Esophagus (tissue), 2 donors: ENCODE measurements at regions not wholly inside any gene's neighbourhood (a gene's known extent, or its start where the extent isn't known, plus 50 kb on each side); places are given as distances from the start of the nearest gene placed in this dataset.
"Not testable (repeated sequence)": the region's sequence is repeated elsewhere in the genome, so short reads cannot be mapped to it uniquely, and the experiment has no call there.

Experiments used
- H3K27ac ChIP-seq, 2 donors: one replicate each; pipeline ENCODE4 v1.5.1; 2013; ENCODE audit warnings: low read depth in 2 of 2, mild to moderate bottlenecking in 2 of 2, inconsistent platforms in 1 of 2, low read length in 1 of 2, moderate library complexity in 1 of 2
- H3K27me3 ChIP-seq, 2 donors: one replicate each; pipeline ENCODE4 v1.6.1; 2013; ENCODE audit warnings: low read length in 2 of 2, control low read depth in 1 of 2, mild to moderate bottlenecking in 1 of 2; ENCODE audit not compliant: insufficient read depth in 2 of 2, control insufficient read depth in 1 of 2
- H3K36me3 ChIP-seq, 2 donors: one replicate each; pipeline ENCODE4 v1.6.1; 2013; ENCODE audit warnings: low read length in 1 of 2; ENCODE audit not compliant: control insufficient read depth in 2 of 2, insufficient read depth in 2 of 2
- H3K4me1 ChIP-seq, 2 donors: one replicate each; pipeline ENCODE4 v1.6.1; 2013; ENCODE audit warnings: low read length in 1 of 2; ENCODE audit not compliant: control insufficient read depth in 2 of 2, insufficient read depth in 2 of 2
- H3K4me3 ChIP-seq, 2 donors: one replicate each; pipeline ENCODE4 v1.5.1; 2013; ENCODE audit warnings: low read length in 2 of 2, mild to moderate bottlenecking in 2 of 2, low read depth in 1 of 2, moderate library complexity in 1 of 2
- H3K9me3 ChIP-seq, 2 donors: one replicate each; pipeline ENCODE4 v1.6.1; 2013; ENCODE audit warnings: mild to moderate bottlenecking in 2 of 2, low read depth in 1 of 2, low read length in 1 of 2, moderate library complexity in 1 of 2; ENCODE audit not compliant: control insufficient read depth in 2 of 2, insufficient read depth in 1 of 2
- WGBS, 2 donors: extraction: QIAGEN DNeasy Blood & Tissue Kit; methylation state at CpG; one replicate each; pipeline ENCODE4 v1.1.7; 2013; 5-methylcytosine and 5-hydroxymethylcytosine counted together
- donor health status: healthy with polysubstance abuse.
- donor health status: Bipolar disorder and iron deficiency.

GRCh38 chr13:73820688-73821087 is 313.5 kb downstream of the KLF12 start:
- Histone ChIP-seq H3K27ac (no peak overlapping the region), H3K4me1 (no peaks in the 10 kb centered on the region), H3K9me3 (no peaks in the 10 kb centered on the region), H3K27me3 (no peaks in the 10 kb centered on the region), H3K4me3 (no peak overlapping the region), H3K36me3 (no peaks in the 10 kb centered on the region)
- 87 to 92% methylated on average over 2 of the region's 2 CpGs for WGBS, 2 donors

DNA sequence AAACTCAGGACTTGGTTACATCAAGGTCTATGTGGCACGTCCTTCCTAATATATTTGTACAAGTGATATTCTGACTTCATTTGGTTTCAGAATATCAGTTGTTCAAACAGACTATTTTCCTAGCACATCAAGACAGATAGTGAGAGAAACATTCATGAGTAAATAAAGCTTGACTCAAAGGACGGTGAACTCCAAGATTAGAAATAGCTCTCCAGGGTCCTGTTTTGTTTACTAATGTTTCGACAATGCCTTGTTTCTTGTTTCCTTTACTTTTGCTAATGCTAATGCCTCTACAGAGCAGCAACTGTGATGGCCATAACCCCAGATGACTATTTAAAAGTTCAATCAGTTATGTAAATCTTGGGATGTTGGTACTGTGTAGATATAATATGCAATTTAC is 313.9 kb downstream of the KLF12 start:
- H3K4me3 ChIP-seq: no peak overlapping the region
- no peaks in the 10 kb centered on the region for H3K4me1 ChIP-seq
- WGBS, 2 donors: 79 to 87% methylated on average over 3 of the region's 3 CpGs
- no peaks in the 10 kb centered on the region for H3K27me3 ChIP-seq
- no peak overlapping the region for H3K27ac ChIP-seq
- no peaks in the 10 kb centered on the region for H3K9me3 ChIP-seq
- no peaks in the 10 kb centered on the region for H3K36me3 ChIP-seq

DNA sequence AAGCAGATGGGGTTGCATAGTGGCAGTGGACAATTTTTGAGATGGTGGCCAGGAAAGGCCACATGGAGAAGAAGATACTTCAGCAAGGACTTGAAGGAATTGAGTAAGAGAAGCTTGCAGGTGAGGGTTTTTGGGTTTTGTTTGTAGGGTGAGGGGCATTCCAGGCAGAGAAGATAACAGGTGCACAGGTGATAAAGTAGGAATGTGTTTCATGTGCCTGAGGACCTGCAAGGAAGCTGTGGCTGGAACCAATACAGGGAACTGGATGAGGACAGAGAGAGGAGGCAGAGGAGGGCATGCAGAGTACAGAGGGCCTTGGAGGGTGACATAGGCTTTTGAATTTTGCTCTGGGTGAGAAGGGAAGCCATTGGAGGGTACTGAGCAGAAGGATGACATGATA is 314.5 kb downstream of the KLF12 start:
- no peaks in the 10 kb centered on the region for H3K4me1 ChIP-seq
- no peak overlapping the region for H3K27ac ChIP-seq
- no peaks in the 10 kb centered on the region for H3K36me3 ChIP-seq
- H3K4me3 ChIP-seq: no peak overlapping the region
- no peaks in the 10 kb centered on the region for H3K9me3 ChIP-seq
- H3K27me3 ChIP-seq: no peaks in the 10 kb centered on the region

DNA sequence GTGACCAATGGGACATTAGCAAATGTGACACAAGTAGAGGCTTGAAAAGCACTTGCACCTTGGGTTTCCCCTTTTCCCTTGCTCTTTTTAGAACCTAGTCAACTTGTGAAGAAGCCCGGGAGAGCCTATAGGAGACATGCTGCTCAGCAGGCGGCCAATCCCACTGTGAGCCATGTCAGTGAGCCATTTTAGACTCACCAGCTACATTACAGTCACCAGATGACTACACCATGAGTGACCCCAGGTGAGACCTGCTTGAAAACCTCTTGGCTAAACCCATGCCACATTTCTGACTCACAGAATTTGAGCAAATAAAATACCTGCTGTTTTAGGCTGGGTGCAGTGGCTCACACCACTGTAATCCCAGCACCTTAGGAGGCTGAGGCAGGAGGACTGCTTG is 317.5 kb downstream of the KLF12 start:
- H3K27ac ChIP-seq: no peak overlapping the region
- no peaks in the 10 kb centered on the region for H3K9me3 ChIP-seq
- H3K36me3 ChIP-seq: no peaks in the 10 kb centered on the region
- 92 to 98% methylated on average over 2 of the region's 2 CpGs for WGBS, 2 donors
- H3K27me3 ChIP-seq: no peaks in the 10 kb centered on the region
- no peaks in the 10 kb centered on the region for H3K4me1 ChIP-seq
- H3K4me3 ChIP-seq: no peak overlapping the region

DNA sequence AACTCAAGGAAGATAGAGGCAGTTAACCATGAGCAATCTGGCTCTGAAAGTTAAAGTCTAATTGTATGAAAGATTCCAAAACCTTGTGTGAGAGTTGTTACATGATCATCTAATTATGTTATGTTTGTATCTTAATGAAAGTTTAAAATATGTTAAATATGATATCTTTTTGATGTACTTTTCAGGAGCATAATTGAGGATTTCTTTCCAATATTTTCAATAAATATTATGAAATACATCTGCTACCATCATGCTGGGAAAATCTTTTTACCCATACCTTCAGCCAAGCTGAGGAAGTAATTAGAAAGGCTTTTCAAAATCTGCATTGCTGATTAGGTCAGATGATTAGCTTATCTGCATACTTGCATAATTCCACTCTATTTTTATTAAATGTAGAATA is 318.4 kb downstream of the KLF12 start:
- Histone ChIP-seq H3K27ac (no peak overlapping the region), H3K4me3 (no peak overlapping the region), H3K4me1 (no peaks in the 10 kb centered on the region), H3K9me3 (no peaks in the 10 kb centered on the region), H3K27me3 (no peaks in the 10 kb centered on the region), H3K36me3 (no peaks in the 10 kb centered on the region)

DNA sequence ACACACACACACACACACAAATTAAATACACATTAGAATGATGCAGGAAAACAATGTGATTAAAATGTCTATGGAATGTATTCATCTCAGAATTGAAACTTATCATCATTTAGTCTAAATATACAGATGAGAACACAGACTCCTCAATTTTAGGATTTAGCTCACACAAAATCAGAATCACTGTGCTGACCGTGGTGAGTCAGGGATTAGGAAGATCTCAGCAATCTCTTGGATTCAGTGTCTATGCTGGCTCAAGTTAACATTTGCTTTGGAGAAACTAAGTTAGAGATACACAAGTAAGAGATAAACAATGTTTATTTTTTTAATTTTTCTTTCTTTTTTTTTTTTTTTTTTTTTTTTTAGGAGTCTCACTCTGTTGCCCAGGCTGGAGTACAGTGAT is 323.6 kb downstream of the KLF12 start:
- H3K4me3 ChIP-seq: no peak overlapping the region
- H3K27ac ChIP-seq: no peak overlapping the region
- H3K4me1 ChIP-seq: no peaks in the 10 kb centered on the region
- 79 to 81% methylated on average over 1 of the region's 1 CpG for WGBS, 2 donors
- H3K36me3 ChIP-seq: no peaks in the 10 kb centered on the region
- H3K9me3 ChIP-seq: no peaks in the 10 kb centered on the region
- H3K27me3 ChIP-seq: no peaks in the 10 kb centered on the region

DNA sequence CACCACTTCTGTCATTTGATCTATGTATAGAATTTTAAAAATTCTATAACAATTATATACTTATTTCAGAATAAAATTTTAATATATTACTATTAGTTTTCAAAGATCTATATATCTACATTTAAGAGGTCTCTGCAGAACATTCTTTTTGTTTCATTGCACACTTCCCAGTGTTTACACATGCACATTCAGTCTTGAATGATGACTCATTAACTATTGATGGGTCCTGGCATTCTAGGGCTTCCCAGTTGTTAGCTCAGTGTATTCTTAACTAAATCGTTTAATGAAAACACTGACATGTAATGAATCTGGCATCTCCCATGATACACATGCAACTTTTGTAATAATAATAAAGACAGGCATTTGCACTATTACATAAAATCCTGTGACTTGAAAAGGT is 324.6 kb downstream of the KLF12 start:
- H3K36me3 ChIP-seq: no peaks in the 10 kb centered on the region
- no peak overlapping the region for H3K4me3 ChIP-seq
- H3K27ac ChIP-seq: no peak overlapping the region
- 23 to 36% methylated on average over 1 of the region's 1 CpG for WGBS, 2 donors
- H3K4me1 ChIP-seq: no peaks in the 10 kb centered on the region
- no peaks in the 10 kb centered on the region for H3K9me3 ChIP-seq
- no peaks in the 10 kb centered on the region for H3K27me3 ChIP-seq

DNA sequence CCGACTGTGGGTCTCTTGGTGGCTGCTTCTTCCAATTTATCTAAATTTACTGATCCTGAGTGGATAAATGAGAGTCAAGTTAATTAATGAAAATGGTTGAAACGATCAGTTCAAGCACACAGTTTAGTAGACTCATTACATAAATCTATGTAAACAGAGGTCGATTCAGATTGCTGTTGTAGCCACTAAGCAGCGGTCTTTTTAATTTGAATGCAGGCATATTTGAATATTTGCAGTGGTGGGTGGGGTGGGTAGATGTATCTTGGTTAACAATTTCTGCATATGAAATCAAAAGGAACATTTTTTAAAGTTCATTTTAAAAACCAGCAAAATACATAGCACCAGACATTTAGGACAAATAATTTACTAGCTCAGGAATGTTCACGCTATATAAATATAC is 325.9 kb downstream of the KLF12 start:
- Histone ChIP-seq H3K4me3 (no peak overlapping the region), H3K4me1 (no peaks in the 10 kb centered on the region), H3K27me3 (no peaks in the 10 kb centered on the region), H3K27ac (no peak overlapping the region), H3K36me3 (no peaks in the 10 kb centered on the region), H3K9me3 (no peaks in the 10 kb centered on the region)
- 75 to 79% methylated on average over 5 of the region's 5 CpGs for whole genome bisulfite sequencing, 2 donors

DNA sequence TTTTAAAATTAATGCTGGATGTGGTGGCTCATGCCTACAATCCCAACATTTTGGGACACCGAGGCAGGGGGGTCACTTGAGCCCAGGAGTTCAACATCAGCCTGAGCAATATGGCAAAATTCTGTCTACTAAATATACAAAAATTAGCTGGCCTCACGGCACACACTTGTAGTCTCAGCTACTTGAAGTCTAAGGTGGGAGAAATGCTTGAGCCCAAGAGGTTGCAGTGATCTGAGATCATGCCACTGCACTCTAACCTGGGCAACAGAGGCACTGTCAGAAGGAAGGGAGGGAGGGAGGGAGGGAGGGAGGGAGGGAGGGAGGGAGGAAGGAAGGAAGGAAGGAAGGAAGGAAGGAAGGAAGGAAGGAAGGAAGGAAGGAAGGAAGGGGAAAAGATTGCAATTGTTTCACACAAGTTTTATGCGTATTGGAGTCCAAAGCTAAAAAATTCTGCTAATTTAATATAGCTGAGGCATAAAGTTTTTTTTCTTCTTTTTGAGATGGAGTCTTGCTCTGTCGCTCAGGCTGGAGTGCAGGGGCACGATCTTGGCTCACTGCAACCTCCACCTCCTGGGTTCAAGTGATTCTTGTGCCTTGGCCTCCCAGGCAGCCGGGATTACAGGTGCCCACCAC is 328.8 kb downstream of the KLF12 start:
- not testable (repeated sequence) for H3K4me1 ChIP-seq

GRCh38 chr13:73803997-73804396 is 330.2 kb downstream of the KLF12 start:
- 46 to 62% methylated on average over 1 of the region's 1 CpG for WGBS, 2 donors
- Histone ChIP-seq H3K4me3 (no peak overlapping the region), H3K4me1 (no peaks in the 10 kb centered on the region), H3K9me3 (no peaks in the 10 kb centered on the region), H3K27me3 (no peaks in the 10 kb centered on the region), H3K36me3 (no peaks in the 10 kb centered on the region), H3K27ac (no peak overlapping the region)

More for the DNA sequence above, 328.8 kb downstream of the KLF12 start:
- not testable (repeated sequence) for H3K4me3 ChIP-seq, H3K36me3 ChIP-seq, H3K27ac ChIP-seq, H3K27me3 ChIP-seq, H3K9me3 ChIP-seq
- 95 to 98% methylated on average over 6 of the region's 6 CpGs for WGBS, 2 donors
